PC-9 (cell line): ENCODE measurements at regions not wholly inside any gene's neighbourhood (a gene's known extent, or its start where the extent isn't known, plus 50 kb on each side); places are given as distances from the start of the nearest gene placed in this dataset.

Experiments used
- CTCF ChIP-seq: fragments of 200-600 bp; sonication (generic); conservative IDR thresholded peaks from 2 replicates; pipeline ENCODE4 v1.6.1; 2017; ENCODE audit warnings: mixed run types, antibody characterized with exemption, mild to moderate bottlenecking, moderate library complexity
- EZH2 ChIP-seq: fragments of 200-600 bp; sonication (generic); IDR thresholded peaks from 2 replicates; pipeline ENCODE4 v1.8.0; 2017; ENCODE audit warnings: antibody characterized with exemption, low read depth

- TF ChIP-seq CTCF, result no peak
- no peak for TF ChIP-seq EZH2
Observed at GRCh38 chr7:83837683-83838082, 188.7 kb upstream of the SEMA3E start.
